SKM-1 treated with dmso at 0.1 percent for 144 hours (cell line): ENCODE measurements at regions not wholly inside any gene's neighbourhood (a gene's known extent, or its start where the extent isn't known, plus 50 kb on each side); places are given as distances from the start of the nearest gene placed in this dataset.
"Not testable (repeated sequence)": the region's sequence is repeated elsewhere in the genome, so short reads cannot be mapped to it uniquely, and the experiment has no call there.

Experiments used
- DNase-seq: peaks from one replicate; lab custom pipeline; 2025; ENCODE audit not compliant: unreplicated experiment; lab: John Stamatoyannopoulos, UW

DNA sequence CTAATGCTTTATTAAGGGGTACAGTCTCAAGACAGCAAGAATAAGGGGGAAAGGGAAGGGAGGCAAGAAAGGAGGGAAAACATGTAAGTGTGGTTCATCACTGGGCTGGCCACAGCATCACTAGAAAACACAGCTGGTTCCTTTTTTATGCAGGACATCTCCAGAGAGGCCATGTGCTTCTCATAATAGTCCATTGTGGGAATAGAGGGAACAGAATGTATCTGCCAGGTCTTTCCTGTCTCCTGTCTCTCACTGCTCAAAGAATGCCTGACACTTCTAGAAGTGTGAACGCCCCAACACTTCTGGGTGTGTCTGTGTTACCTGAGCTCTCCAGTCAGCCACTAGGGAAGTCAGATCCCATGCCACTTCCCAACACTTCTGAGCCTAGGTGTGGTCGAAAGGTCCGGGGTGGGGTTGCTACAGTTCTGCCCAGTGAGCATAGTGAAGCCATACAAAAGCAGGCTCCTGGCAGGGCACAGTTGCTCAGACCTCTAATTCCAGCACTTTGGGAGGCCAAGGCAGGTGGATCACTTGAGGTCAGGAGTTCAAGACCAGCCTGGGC is 255.6 kb upstream of the SLC30A5 start:
- no peak for DNase-seq

DNA sequence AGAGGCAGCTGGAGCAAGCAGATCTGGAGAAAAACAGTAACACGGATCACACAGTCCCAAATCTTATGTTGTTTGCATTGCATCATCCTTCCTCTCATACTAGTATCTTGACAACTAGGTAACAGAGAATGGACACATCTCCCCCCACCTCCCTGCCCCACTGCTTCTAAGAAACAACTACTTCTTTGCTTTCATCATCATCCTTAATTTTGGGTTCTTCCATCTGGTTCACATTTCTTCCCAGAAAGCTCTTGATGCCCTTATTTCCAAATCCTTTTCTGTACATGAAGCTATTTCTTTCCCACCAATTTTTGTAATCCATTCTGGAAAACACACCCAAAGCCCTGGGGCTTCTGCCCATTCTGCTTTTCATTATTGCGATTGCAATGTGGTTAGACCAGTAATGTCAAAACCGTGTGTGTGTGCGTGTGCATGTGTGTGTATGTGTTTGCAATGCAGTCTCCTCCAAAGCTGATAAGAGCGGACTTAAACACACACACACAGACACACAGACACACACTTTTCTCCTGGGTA is 254.7 kb upstream of the SLC30A5 start:
- DNase-seq = no peak

DNA sequence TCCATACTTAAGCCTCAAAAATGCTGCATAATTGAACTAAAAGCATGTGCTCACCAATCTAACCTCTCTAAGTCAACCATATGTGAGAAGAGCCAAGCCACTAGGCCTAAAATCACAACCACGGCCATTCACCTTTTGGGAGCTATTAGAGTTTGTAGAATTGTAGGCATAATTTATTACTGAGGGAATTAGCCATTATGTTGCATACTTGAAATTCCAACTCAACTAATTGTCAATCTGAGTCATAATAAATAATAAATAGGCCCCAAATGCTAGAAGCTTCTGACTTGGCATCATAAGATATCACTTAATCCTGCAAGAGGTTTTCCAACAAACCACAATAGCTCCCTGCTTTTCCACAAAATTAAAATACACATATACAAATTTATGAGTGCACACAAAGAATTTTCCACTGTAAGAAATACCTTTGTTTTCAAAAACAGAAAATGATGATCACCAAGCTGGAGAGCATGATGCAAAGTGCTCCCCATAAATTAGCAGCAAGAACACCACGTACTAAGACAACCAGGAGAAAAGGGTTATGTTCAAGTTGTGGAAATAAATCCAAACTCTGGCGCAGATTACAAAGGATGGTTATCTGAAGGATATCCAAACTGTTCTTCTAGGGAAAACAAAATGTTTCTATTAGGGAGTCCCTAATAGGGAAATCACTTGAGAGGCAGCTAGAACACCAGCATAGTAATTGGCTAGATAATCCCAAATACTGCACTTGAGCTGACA is 250.0 kb upstream of the SLC30A5 start:
- DNase-seq = no peak

DNA sequence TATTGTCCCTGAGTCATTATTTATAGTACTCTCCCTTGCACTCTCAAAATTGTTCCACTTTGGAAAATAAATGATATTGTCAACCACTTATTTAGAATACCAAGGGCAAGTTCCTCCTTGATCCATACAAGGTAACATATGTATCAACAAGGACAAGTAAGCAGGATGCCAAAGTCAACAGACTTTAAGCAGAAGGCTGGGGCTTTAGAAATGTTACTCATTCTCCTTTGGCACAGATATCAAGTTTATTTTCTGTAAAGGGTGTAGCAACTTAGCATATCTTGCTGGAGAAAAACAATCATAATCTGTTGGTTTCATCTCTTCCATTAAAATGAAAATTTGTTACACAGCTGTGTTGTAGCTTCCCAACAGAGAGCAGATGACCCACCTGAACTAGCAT is 248.7 kb upstream of the SLC30A5 start:
- DNase-seq = no peak

GRCh38 chr5:68846828-68847227 is 247.0 kb upstream of the SLC30A5 start:
- DNase-seq = no peak

DNA sequence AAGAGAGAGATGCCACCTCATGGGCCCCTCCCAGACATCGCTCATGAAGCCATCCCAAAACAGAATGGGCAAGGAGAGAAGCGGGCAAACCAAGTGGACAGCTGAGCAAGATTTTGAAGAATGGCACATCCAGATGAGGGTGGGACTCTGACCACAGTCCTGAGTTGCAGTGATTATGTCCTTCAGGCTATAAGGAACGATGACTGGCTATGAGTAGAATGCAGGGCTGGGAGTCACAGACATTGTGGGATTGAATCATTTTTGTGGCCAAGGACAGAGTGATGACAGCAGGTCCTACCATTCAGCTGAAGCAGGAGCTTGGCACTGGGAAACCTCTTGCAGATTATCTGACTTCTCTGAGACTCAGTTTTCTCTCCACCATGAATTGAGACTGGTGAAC is 245.7 kb upstream of the SLC30A5 start:
- DNase-seq = no peak

- no peak for DNase-seq
Observed at GRCh38 chr5:68849103-68849502, 244.7 kb upstream of the SLC30A5 start.

- DNase-seq = no peak
Observed at GRCh38 chr5:68849906-68850305, 243.9 kb upstream of the SLC30A5 start.

DNA sequence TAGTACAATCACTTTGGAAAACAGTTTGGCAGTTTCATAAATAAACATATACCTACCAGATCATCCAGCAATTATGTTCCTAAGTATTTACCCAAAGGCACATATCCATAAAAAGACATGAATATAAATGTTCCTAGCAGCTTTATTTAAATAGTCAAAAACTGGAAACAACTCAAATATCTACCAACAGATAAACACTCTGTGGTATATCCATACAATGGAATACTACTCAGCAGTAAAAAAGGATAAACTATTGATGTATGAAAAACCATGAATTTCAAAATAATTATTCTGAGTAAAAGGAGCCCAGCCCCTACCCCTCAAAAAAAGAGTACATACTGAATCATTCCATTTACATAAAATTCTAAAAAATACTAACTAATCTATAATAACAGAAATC is 232.7 kb upstream of the SLC30A5 start:
- no peak for DNase-seq

DNA sequence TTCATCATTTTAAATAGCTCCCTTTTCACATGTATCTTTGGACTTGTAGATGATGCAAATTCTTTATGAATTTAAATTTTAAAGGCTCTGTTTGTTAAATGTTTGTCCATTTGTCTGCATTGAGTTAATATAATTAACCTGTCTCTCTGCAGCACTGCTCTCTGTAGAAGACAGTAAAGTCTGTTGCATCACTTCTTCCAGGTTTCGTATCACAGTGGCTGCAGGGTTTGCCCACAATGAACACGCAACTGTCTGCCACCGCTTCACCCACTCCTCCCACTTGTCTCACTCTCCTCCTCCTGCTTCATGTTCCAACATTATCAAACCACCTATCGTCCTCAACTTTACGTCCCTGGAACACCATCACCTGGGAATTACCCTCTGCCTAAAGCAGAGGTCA is 231.3 kb upstream of the SLC30A5 start:
- DNase-seq = no peak

DNA sequence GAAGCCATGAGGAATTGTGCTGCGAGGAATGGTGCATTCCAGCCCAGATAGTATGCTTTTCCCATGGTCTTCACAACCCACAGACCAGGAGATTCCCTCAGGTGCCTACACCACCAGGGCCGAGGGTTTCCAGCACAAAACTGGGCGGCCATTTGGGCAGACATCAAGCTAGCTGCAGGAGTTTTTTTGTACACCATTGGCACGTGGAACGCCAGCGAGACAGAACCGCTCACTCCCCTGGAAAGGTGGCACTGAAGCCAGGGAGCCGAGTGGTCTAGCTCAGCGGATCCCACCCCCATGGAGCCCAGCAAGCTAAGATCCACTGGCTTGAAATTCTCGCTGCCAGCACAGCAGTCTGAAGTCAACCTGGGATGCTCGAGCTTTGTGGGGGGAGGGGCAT is 228.6 kb upstream of the SLC30A5 start:
- not testable (repeated sequence) for DNase-seq

DNA sequence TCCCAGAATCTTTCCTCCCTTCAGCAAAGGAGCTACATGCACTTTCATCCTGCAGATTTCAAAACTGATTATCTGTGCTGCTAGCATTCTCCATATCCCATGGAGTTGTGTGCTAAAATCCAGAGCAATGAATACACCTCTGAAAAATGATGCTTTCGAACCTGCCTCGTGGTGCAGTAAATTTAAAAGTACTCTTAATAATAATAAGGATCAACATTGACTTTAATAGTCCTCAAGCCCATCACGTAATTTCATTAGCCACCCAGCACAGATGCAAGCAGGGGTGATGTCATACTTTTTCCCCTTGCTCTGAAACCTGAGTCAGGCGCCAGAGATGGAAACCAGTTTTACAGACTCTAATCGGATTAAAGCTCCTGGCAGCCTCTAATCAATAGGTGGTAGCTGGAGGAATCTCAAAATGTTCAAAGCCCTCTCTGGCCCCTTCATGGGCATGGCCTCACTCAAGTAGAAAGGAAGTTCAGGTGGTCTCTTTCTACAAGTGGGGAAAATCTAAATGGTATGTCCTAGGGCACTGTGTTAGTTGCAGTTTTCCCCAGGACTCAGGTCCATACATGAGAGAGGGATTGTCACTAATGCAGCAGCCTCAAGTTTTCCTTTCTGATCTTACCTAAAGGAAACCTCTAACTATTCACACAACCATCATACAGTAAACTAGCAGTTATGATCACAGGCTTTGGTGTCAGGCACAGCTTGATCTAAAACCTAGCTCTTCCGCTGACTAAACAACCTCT is 221.6 kb upstream of the SLC30A5 start:
- DNase-seq = no peak

DNA sequence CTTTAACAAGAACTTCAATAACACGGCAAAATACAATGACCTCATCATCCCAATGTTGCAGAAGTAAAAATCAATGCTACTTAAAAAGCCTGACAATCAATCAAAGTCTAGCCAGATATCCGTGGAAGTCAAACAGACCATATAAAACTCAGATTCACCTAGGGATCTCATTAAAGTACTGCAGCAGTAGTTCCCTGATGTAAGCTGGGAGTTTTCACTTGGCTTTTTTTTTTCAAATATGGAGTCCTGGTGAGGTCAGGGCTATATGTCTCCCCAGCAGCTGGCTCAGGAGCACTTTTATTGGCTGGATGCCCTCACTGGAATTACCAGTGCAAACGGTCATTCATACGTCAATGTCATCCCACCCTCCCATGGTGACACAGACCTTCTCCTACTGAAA is 220.6 kb upstream of the SLC30A5 start:
- DNase-seq = no peak

- DNase-seq = no peak
Observed at GRCh38 chr5:68875351-68875750, 218.5 kb upstream of the SLC30A5 start.

- no peak for DNase-seq
Observed at GRCh38 chr5:68883436-68883835, 210.4 kb upstream of the SLC30A5 start.

GRCh38 chr5:68884144-68884754 is 209.6 kb upstream of the SLC30A5 start:
- DNase-seq = no peak

DNA sequence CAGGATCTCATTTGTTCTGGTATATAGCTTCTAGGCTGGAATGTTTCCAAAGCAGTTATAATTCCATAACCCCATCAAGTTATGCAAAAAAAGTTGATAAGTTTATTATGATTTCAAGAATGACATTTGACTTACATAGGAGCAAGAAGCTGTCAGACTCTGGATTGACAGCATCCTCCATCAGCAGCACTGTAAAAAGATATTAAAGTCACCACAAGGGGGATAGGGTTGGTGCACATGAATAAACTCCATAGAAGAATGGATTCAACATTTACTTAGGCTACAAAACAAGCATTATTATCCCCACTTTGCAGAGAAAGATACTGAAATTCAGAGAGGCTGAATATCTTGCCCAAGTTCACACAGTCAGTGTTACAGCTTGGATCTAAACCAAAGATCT is 208.9 kb upstream of the SLC30A5 start:
- DNase-seq = no peak

DNA sequence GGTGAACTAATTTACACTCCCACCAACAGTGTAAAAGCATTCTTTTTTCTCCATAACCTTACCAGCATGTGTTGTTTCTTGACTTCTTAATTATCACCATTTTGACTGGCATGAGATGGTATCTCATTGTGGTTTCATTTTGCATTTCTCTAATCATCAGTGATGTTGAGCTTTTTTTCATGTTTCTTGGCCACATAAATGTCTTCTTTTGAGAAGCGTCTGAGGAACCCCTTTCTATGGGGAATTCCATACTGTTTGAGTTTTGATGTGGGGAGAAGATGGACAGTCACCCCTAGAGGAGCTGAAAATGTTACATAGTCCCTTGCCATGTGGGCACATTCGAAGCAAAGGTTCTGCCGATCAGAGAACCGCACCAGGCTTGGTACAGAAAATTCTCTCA is 207.0 kb upstream of the SLC30A5 start:
- DNase-seq = no peak

DNA sequence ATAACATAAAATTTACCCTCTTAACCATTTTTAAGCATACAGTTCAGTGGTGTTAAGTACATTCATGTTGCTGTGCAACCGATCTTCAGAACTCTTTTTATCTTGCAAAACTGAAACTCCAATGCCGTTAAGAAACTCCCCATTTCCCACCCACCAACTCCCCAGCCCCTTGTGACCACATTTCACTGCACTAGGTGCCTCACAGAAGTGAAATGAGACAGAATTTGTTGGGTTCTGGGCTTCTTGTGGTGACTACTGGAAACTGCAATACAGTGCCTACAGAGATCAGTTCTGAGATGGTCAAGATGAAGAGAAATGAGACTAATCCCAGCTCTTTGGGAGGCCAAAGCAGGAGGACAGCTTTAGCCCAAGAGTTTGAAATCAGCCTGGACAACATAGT is 202.1 kb upstream of the SLC30A5 start:
- DNase-seq = no peak

GRCh38 chr5:68894673-68895072 is 199.1 kb upstream of the SLC30A5 start:
- DNase-seq = no peak

DNA sequence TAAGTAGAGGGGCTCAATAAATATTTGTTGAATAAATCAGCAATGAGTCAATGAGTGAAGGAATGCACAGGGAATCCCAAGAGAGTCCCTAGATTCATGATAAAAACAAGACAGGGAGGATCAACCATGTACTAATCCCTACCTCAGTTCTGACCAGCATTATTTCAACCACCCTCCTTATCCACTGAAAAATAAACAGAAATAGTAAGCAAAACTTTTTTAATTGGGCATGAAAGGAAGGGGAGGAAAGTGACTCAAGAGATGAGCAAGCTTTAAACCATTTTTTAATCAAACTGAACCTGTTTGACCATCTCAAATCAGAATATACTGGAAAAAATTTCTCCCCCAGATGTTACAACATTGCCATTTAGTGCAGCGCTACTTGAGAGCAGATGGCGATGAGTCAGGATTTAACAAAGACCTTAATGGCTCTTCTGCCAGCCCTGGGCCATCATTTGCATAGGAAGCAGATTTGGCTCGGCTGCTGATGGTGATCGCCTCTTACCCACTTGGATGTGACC is 194.8 kb upstream of the SLC30A5 start:
- DNase-seq = no peak
